ENCODE measurements at regions not wholly inside any gene's neighbourhood (a gene's known extent, or its start where the extent isn't known, plus 50 kb on each side); places are given as distances from the start of the nearest gene placed in this dataset.

DNA sequence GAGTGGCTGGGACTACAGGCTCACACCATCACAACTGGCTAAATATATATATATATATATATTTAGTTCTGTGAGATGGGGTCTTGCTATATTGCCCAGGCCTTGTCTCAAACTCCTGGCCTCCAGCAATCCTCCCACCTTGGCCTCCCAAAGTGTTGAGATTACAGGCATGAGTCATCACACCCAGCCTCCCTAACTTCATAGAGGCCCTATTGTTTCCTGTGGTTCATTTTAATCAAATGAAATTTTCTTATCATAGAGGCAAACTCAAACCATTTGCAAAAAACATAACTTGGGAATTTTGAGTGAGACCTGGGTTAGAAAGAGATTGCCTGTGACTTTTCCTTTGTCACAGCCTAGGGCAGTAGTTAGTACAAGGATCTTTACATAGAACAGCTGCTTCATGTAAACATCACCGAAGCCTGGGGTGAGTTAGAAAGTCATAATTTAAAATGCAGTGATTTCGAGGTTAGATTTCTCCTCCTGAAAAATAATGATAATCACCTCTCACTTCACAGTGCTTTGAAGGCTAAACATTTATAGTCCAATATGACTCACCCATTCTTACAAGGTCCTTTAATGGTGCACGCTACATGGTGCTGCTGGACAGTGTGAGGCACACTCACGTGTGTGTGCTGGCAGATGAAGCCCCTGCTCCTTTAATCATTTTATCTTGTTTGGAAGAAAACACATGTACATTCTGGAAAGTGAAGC, 188.9 kb downstream of the RHOU start:
- H3K4me1 Mint-ChIP-seq: peaks cover 42% of the 10 kb centered on the region
- Histone ChIP-seq H2AFZ (ENCODE audit: insufficient read depth, low read depth, low read length, poor library complexity, severe bottlenecking) (no peak overlapping the region), H3K27me3 (ENCODE audit: control insufficient read depth in 2 of 2, insufficient read depth in 2 of 2, low read length in 2 of 2) (no peaks in the 10 kb centered on the region), H3K27ac (ENCODE audit: low read depth in 1 of 2, low read length in 2 of 2) (no peak overlapping the region), H3K9ac (ENCODE audit: insufficient read depth, low read length, poor library complexity, severe bottlenecking) (no peak overlapping the region), H3K9me3 (replicated peaks in 1 of 2; ENCODE audit: control insufficient read depth in 1 of 2, insufficient read depth in 1 of 2, low read length in 2 of 2) (no peaks in the 10 kb centered on the region), H3K79me2 (ENCODE audit: insufficient read depth, low read length) (no peaks in the 10 kb centered on the region), H3K4me3 (replicated peaks in 1 of 3; ENCODE audit: low read depth in 2 of 3, low read length in 3 of 3) (no peak overlapping the region), H3K36me3 (replicated peaks in 1 of 2; ENCODE audit: control insufficient read depth in 1 of 2, insufficient read depth in 2 of 2, low read length in 2 of 2) (no peaks in the 10 kb centered on the region), H4K20me1 (ENCODE audit: insufficient read depth, low read length) (no peaks in the 10 kb centered on the region), H3K4me1 (ENCODE audit: control insufficient read depth in 1 of 2, insufficient read depth in 2 of 2, low read length in 2 of 2) (peaks cover 28 to 61% of the 10 kb centered on the region in 2 donors), H3K4me2 (replicated peaks; ENCODE audit: extremely low read depth, low read length, poor library complexity, severe bottlenecking) (no peak overlapping the region)
- TF ChIP-seq, protein P1, sequence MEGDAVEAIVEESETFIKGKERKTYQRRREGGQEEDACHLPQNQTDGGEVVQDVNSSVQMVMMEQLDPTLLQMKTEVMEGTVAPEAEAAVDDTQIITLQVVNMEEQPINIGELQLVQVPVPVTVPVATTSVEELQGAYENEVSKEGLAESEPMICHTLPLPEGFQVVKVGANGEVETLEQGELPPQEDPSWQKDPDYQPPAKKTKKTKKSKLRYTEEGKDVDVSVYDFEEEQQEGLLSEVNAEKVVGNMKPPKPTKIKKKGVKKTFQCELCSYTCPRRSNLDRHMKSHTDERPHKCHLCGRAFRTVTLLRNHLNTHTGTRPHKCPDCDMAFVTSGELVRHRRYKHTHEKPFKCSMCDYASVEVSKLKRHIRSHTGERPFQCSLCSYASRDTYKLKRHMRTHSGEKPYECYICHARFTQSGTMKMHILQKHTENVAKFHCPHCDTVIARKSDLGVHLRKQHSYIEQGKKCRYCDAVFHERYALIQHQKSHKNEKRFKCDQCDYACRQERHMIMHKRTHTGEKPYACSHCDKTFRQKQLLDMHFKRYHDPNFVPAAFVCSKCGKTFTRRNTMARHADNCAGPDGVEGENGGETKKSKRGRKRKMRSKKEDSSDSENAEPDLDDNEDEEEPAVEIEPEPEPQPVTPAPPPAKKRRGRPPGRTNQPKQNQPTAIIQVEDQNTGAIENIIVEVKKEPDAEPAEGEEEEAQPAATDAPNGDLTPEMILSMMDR (IDR thresholded peaks at IDR 0.05): no peak
- no peak for DNase-seq
- peaks cover 0 to 5% (median 2%) of the 10 kb centered on the region in 3 donors for H3K27me3 Mint-ChIP-seq (ENCODE audit: low read depth in 3 of 3)
- H3K9me3 Mint-ChIP-seq: peaks cover 0 to 17% (median 4%) of the 10 kb centered on the region in 7 donors
- intact Hi-C loops (cut with micrococcal nuclease): no loop called here
- H3K4me3 Mint-ChIP-seq: no peak overlapping the region
- no CpG with 5 or more reads among the region's 4 CpGs for WGBS (ENCODE audit: insufficient coverage)
- no peak overlapping the region for H3K27ac Mint-ChIP-seq
- peaks cover 9 to 19% of the 10 kb centered on the region in 2 donors for H3K36me3 Mint-ChIP-seq

DNA sequence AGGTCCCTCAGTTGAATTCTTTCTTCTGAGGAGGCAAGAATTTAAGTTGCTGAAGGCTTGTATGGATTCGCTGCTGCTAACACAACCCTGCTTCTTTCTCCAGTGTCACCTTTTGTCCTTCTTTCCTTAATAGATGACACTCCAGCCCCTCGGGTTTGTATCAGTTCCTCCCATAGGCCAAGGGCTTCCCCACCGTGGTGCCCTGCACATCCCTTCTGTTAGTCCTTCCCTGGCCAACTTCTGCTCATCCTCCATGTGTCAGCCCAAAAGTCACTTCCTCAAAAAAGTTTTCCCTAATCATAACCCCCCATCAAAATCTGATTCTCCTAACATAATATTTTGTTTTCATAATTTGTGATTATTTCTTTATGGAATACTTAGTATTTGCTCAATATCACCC, 190.4 kb downstream of the RHOU start:
- H3K4me1 ChIP-seq (ENCODE audit: control insufficient read depth in 1 of 2, insufficient read depth in 2 of 2, low read length in 2 of 2): peaks cover 19 to 47% of the 10 kb centered on the region in 2 donors
- Mint-ChIP-seq H3K27ac (peak overlapping the region in 1 of 7 donors; percentile 69), H3K36me3 (peaks cover 9 to 20% of the 10 kb centered on the region in 2 donors), H3K27me3 (ENCODE audit: low read depth in 3 of 3) (peaks cover 0 to 5% (median 0%) of the 10 kb centered on the region in 3 donors), H3K4me3 (no peak overlapping the region), H3K9me3 (peaks cover 4 to 18% (median 8%) of the 10 kb centered on the region in 7 donors), H3K4me1 (peaks cover 36% of the 10 kb centered on the region)
- peak in 2 of 3 donors; percentile 18 to 41 for DNase-seq
- no peak overlapping the region for H3K27ac ChIP-seq (ENCODE audit: low read depth in 1 of 2, low read length in 2 of 2)
- no peak overlapping the region for H2AFZ ChIP-seq (ENCODE audit: insufficient read depth, low read depth, low read length, poor library complexity, severe bottlenecking)
- no peaks in the 10 kb centered on the region for H3K27me3 ChIP-seq (ENCODE audit: control insufficient read depth in 2 of 2, insufficient read depth in 2 of 2, low read length in 2 of 2)
- no peaks in the 10 kb centered on the region for H4K20me1 ChIP-seq (ENCODE audit: insufficient read depth, low read length)
- no peak overlapping the region for H3K9ac ChIP-seq (ENCODE audit: insufficient read depth, low read length, poor library complexity, severe bottlenecking)
- 0% methylated on average over 2 of the region's 3 CpGs for WGBS (ENCODE audit: insufficient coverage)
- H3K9me3 ChIP-seq (replicated peaks in 1 of 2; ENCODE audit: control insufficient read depth in 1 of 2, insufficient read depth in 1 of 2, low read length in 2 of 2): no peaks in the 10 kb centered on the region
- TF ChIP-seq, protein P1 (IDR thresholded peaks at IDR 0.05): no peak
- intact Hi-C loops (cut with micrococcal nuclease): no loop called here
- H3K4me3 ChIP-seq (replicated peaks in 1 of 3; ENCODE audit: low read depth in 2 of 3, low read length in 3 of 3): no peak overlapping the region
- H3K36me3 ChIP-seq (replicated peaks in 1 of 2; ENCODE audit: control insufficient read depth in 1 of 2, insufficient read depth in 2 of 2, low read length in 2 of 2): no peaks in the 10 kb centered on the region
- no peaks in the 10 kb centered on the region for H3K79me2 ChIP-seq (ENCODE audit: insufficient read depth, low read length)
- no peak overlapping the region for H3K4me2 ChIP-seq (replicated peaks; ENCODE audit: extremely low read depth, low read length, poor library complexity, severe bottlenecking)

Measured in CD14-positive monocyte (primary cell).